ENCODE measurements at regions not wholly inside any gene's neighbourhood (a gene's known extent, or its start where the extent isn't known, plus 50 kb on each side); places are given as distances from the start of the nearest gene placed in this dataset.

DNA sequence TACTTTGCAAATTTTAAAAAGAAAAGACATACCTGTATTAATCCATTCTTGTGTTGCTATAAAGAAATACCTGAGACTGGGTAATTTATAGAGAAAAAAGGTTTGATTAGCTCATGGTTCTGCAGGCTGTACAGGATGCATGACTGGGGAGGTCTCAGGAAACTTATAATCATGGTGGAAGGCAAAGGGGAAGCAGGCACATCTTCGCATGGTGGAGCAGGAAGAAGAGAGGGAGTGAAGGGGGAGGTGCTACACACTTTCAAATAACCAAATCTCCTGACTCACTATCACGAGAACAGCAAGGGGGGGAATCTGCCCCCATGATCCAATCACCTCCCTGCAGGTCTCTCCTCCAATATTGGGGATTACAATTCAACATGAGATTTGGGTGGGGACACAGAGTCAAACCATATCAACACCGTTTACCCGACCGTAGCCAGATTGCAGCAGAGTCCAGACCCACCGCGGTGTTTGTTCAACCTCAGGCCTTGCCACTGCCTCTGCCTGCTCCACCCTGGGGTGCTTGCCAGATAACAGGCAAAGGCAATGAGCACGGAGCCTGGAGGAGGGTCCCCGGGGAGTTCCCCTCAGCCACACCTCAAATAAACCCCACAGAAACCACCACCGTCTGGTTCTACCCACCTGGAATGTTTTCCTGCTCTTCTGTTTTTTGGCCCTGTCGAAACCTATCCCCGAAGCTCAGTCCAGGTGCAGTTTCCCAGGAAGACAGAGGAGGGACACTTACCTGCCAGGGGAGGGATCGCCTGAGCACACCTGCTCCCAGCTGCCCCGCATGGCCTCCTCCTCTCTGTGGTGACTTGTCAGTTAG, 142.2 kb upstream of the AFDN start:
- Histone ChIP-seq H3K27ac (ENCODE audit: extremely low read depth, low read depth, low read length) (no peak overlapping the region), H3K9me3 (ENCODE audit: control insufficient read depth, insufficient read depth, low read depth, low read length) (no peaks in the 10 kb centered on the region), H3K4me3 (ENCODE audit: low read depth, low read length) (no peak overlapping the region), H3K4me1 (ENCODE audit: control insufficient read depth, insufficient read depth, low read length) (no peaks in the 10 kb centered on the region), H3K36me3 (ENCODE audit: control insufficient read depth in 2 of 2, insufficient read depth in 1 of 2, low read length in 2 of 2) (no peaks in the 10 kb centered on the region)
- TF ChIP-seq ZBTB21 (tag by site-specific recombination; IDR thresholded peaks at IDR 0.05) (no peak), ZNF585B (tag by site-specific recombination; IDR thresholded peaks at IDR 0.05) (no peak), ZNF223 (tag by site-specific recombination; IDR thresholded peaks at IDR 0.05) (0 out of 2 replicates have a peak, but pooled peaks have one; percentile 38), ZNF624 (tag by site-specific recombination; IDR thresholded peaks at IDR 0.05) (no peak)
- TF ChIP-seq, protein P1, sequence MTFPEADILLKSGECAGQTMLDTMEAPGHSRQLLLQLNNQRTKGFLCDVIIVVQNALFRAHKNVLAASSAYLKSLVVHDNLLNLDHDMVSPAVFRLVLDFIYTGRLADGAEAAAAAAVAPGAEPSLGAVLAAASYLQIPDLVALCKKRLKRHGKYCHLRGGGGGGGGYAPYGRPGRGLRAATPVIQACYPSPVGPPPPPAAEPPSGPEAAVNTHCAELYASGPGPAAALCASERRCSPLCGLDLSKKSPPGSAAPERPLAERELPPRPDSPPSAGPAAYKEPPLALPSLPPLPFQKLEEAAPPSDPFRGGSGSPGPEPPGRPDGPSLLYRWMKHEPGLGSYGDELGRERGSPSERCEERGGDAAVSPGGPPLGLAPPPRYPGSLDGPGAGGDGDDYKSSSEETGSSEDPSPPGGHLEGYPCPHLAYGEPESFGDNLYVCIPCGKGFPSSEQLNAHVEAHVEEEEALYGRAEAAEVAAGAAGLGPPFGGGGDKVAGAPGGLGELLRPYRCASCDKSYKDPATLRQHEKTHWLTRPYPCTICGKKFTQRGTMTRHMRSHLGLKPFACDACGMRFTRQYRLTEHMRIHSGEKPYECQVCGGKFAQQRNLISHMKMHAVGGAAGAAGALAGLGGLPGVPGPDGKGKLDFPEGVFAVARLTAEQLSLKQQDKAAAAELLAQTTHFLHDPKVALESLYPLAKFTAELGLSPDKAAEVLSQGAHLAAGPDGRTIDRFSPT (tag by site-specific recombination; IDR thresholded peaks at IDR 0.05) = no peak
- CTCF ChIA-PET = interaction anchor here (0.5 to 0.6 kb wide), 2 partner anchors 181 to 680 kb away, joined by 3 to 5 read pairs; no protein-coding TSS in a partner anchor
- POLR2A ChIA-PET = no interaction called here

DNA sequence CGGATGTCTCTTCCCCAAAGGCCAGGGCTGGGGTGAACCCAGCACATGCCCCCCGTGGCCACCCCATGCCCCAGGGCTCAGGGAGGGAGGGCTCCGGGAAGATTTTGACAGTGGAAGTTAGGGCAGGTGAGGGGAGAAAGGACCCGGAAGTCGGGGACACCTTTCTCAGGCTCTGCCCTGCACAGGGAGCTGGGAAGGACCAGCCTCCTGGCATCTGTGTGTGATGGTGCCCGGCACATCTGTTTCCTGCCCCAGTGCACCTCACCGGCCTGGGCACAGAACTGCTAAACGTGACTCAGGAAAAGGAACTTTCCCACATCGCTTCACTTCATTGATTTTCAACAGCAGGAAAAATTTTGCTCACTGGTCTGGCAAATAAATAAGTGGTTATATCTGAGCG, 141.1 kb upstream of the AFDN start:
- Histone ChIP-seq H3K36me3 (ENCODE audit: control insufficient read depth in 2 of 2, insufficient read depth in 1 of 2, low read length in 2 of 2) (no peaks in the 10 kb centered on the region), H3K4me3 (ENCODE audit: low read depth, low read length) (no peak overlapping the region), H3K27ac (ENCODE audit: extremely low read depth, low read depth, low read length) (no peak overlapping the region), H3K4me1 (ENCODE audit: control insufficient read depth, insufficient read depth, low read length) (no peaks in the 10 kb centered on the region), H3K9me3 (ENCODE audit: control insufficient read depth, insufficient read depth, low read depth, low read length) (no peaks in the 10 kb centered on the region)
- ChIA-PET POLR2A (no interaction called here), CTCF (no interaction called here)
- TF ChIP-seq ZNF2 (tag by site-specific recombination; IDR thresholded peaks at IDR 0.05) = no peak
- TF ChIP-seq ZBTB17 (tag by site-specific recombination; IDR thresholded peaks at IDR 0.05) = no peak
- TF ChIP-seq ZNF133 (tag by site-specific recombination; IDR thresholded peaks at IDR 0.05) = no peak
- TF ChIP-seq ZNF114 (tag by site-specific recombination; IDR thresholded peaks at IDR 0.05) = no peak
- TF ChIP-seq, protein P2, sequence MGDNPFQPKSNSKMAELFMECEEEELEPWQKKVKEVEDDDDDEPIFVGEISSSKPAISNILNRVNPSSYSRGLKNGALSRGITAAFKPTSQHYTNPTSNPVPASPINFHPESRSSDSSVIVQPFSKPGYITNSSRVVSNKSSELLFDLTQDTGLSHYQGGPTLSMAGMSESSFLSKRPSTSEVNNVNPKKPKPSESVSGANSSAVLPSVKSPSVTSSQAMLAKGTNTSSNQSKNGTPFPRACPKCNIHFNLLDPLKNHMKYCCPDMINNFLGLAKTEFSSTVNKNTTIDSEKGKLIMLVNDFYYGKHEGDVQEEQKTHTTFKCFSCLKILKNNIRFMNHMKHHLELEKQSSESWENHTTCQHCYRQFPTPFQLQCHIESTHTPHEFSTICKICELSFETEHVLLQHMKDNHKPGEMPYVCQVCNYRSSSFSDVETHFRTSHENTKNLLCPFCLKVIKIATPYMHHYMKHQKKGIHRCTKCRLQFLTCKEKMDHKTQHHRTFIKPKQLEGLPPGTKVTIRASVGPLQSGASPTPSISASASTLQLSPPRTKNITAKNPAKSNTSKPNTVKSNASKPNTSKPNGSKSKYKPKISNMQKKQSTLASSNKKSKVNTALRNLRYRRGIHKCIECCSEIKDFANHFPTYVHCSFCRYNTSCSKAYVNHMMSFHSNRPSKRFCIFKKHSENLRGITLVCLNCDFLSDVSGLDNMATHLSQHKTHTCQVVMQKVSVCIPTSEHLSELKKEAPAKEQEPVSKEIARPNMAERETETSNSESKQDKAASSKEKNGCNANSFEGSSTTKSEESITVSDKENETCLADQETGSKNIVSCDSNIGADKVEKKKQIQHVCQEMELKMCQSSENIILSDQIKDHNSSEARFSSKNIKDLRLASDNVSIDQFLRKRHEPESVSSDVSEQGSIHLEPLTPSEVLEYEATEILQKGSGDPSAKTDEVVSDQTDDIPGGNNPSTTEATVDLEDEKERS (tag by site-specific recombination; IDR thresholded peaks at IDR 0.05) = no peak
- no peak for TF ChIP-seq ZNF292 (tag by site-specific recombination; IDR thresholded peaks at IDR 0.05; ENCODE audit: borderline replicate concordance, low read depth)
- TF ChIP-seq ZNF747 (tag by site-specific recombination; IDR thresholded peaks at IDR 0.05) = no peak
- no peak for TF ChIP-seq ZNF146 (tag by site-specific recombination; IDR thresholded peaks at IDR 0.05)
- no peak for TF ChIP-seq ZNF530 (tag by site-specific recombination; IDR thresholded peaks at IDR 0.05; ENCODE audit: low read depth)
- no peak for TF ChIP-seq ZBTB7A (tag by site-specific recombination; IDR thresholded peaks at IDR 0.05; ENCODE audit: low read depth)
- no peak for TF ChIP-seq ZNF677 (tag by site-specific recombination; IDR thresholded peaks at IDR 0.05)
- TF ChIP-seq, protein P3, sequence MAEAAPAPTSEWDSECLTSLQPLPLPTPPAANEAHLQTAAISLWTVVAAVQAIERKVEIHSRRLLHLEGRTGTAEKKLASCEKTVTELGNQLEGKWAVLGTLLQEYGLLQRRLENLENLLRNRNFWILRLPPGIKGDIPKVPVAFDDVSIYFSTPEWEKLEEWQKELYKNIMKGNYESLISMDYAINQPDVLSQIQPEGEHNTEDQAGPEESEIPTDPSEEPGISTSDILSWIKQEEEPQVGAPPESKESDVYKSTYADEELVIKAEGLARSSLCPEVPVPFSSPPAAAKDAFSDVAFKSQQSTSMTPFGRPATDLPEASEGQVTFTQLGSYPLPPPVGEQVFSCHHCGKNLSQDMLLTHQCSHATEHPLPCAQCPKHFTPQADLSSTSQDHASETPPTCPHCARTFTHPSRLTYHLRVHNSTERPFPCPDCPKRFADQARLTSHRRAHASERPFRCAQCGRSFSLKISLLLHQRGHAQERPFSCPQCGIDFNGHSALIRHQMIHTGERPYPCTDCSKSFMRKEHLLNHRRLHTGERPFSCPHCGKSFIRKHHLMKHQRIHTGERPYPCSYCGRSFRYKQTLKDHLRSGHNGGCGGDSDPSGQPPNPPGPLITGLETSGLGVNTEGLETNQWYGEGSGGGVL (tag by site-specific recombination; IDR thresholded peaks at IDR 0.05) = no peak
